ENCODE measurements at regions not wholly inside any gene's neighbourhood (a gene's known extent, or its start where the extent isn't known, plus 50 kb on each side); places are given as distances from the start of the nearest gene placed in this dataset.
"Not testable (repeated sequence)": the region's sequence is repeated elsewhere in the genome, so short reads cannot be mapped to it uniquely, and the experiment has no call there.

- no peak for DNase-seq
These were observed 307.2 kb downstream of the HIVEP2 start for GRCh38 chr6:142637624-142638351.

- no peak for DNase-seq
These were observed 302.3 kb downstream of the HIVEP2 start for GRCh38 chr6:142642651-142643050.

GRCh38 chr6:142644866-142645265 is 300.1 kb downstream of the HIVEP2 start:
- DNase-seq, result no peak

GRCh38 chr6:142645663-142646062 is 299.3 kb downstream of the HIVEP2 start:
- DNase-seq, result no peak

- peak; percentile 15 for DNase-seq
These were observed 297.4 kb downstream of the HIVEP2 start for GRCh38 chr6:142647449-142648035.

- peak; percentile 16 for DNase-seq
These were observed 296.9 kb downstream of the HIVEP2 start for GRCh38 chr6:142648036-142648451.

GRCh38 chr6:142648526-142648925 is 296.4 kb downstream of the HIVEP2 start:
- no peak for DNase-seq

GRCh38 chr6:142649438-142650234 is 295.3 kb downstream of the HIVEP2 start:
- not testable (repeated sequence) for DNase-seq

GRCh38 chr6:142651384-142651783 is 293.6 kb downstream of the HIVEP2 start:
- DNase-seq, result no peak

GRCh38 chr6:142653710-142654420 is 291.1 kb downstream of the HIVEP2 start:
- no peak for DNase-seq

GRCh38 chr6:142659661-142660060 is 285.3 kb downstream of the HIVEP2 start:
- no peak for DNase-seq

GRCh38 chr6:142665393-142665792 is 279.6 kb downstream of the HIVEP2 start:
- no peak for DNase-seq

- no peak for DNase-seq
These were observed 278.3 kb downstream of the HIVEP2 start for GRCh38 chr6:142666599-142667185.

GRCh38 chr6:142669471-142670351 is 275.3 kb downstream of the HIVEP2 start:
- DNase-seq, result no peak

- no peak for DNase-seq
These were observed 273.2 kb downstream of the HIVEP2 start for GRCh38 chr6:142671791-142672190.

GRCh38 chr6:142675517-142675916 is 269.5 kb downstream of the HIVEP2 start:
- no peak for DNase-seq

GRCh38 chr6:142676027-142676443 is 268.9 kb downstream of the HIVEP2 start:
- DNase-seq, result no peak

- DNase-seq, result no peak
These were observed 268.3 kb downstream of the HIVEP2 start for GRCh38 chr6:142676647-142677192.

- peak; percentile 39 for DNase-seq
These were observed 264.9 kb downstream of the HIVEP2 start for GRCh38 chr6:142679907-142680700.
